Skeletal muscle tissue (tissue), 3 donors: ENCODE measurements at regions not wholly inside any gene's neighbourhood (a gene's known extent, or its start where the extent isn't known, plus 50 kb on each side); places are given as distances from the start of the nearest gene placed in this dataset.

Source experiments
- H3K27ac ChIP-seq: one replicate; pipeline ENCODE4 v1.7.0; 2013; ENCODE audit warnings: mild to moderate bottlenecking, low read depth, low read length, inconsistent platforms
- H3K27me3 ChIP-seq, 3 donors: one replicate each; pipeline ENCODE4 v1.7.0; 2013; ENCODE audit warnings: low read length in 3 of 3; ENCODE audit not compliant: control insufficient read depth in 3 of 3, insufficient read depth in 3 of 3
- H3K36me3 ChIP-seq, 3 donors: one replicate each; pipeline ENCODE4 v1.7.0; 2013; ENCODE audit warnings: low read length in 3 of 3; ENCODE audit not compliant: control insufficient read depth in 3 of 3, insufficient read depth in 3 of 3
- H3K4me1 ChIP-seq, 3 donors: one replicate each; pipeline ENCODE4 v1.7.0; 2013; ENCODE audit warnings: low read length in 3 of 3, mild to moderate bottlenecking in 3 of 3; ENCODE audit not compliant: control insufficient read depth in 3 of 3, insufficient read depth in 3 of 3
- H3K4me3 ChIP-seq, 3 donors: one replicate each; pipeline ENCODE4 v1.7.0; 2013; ENCODE audit warnings: low read length in 3 of 3
- H3K9ac ChIP-seq, 3 donors: one replicate each; pipeline ENCODE4 v1.7.0; 2013; ENCODE audit warnings: low read length in 3 of 3, mild to moderate bottlenecking in 3 of 3, moderate library complexity in 2 of 3, low read depth in 1 of 3
- H3K9me3 ChIP-seq, 3 donors: one replicate each; pipeline ENCODE4 v1.7.0; 2013; ENCODE audit warnings: low read length in 3 of 3; ENCODE audit not compliant: control insufficient read depth in 3 of 3
- donor health status: Osteomylitis.

DNA sequence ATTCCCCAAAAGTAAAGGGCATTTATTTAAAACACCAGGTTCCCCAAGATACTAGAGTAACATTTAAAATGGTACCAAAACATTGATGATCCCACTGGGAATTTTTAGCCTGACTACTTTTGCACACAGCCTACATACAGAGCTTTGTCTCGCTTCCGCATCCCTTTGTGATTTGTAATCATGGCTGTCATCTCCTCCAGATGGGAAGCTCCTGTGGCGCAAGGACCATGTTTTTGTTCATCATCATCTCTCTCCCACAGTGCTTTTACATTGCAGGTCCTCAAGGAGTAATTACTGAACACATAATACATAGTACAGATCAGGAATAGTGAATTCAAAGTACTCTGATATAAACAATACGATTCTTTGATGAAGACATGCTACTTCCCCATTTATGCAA is 231.2 kb upstream of the MTNR1B start:
- Histone ChIP-seq H3K9ac (no peak overlapping the region), H3K9me3 (no peaks in the 10 kb centered on the region), H3K36me3 (no peaks in the 10 kb centered on the region), H3K27ac (no peak overlapping the region), H3K4me3 (no peak overlapping the region), H3K4me1 (peaks cover 0 to 3% (median 0%) of the 10 kb centered on the region in 3 donors), H3K27me3 (no peaks in the 10 kb centered on the region)

DNA sequence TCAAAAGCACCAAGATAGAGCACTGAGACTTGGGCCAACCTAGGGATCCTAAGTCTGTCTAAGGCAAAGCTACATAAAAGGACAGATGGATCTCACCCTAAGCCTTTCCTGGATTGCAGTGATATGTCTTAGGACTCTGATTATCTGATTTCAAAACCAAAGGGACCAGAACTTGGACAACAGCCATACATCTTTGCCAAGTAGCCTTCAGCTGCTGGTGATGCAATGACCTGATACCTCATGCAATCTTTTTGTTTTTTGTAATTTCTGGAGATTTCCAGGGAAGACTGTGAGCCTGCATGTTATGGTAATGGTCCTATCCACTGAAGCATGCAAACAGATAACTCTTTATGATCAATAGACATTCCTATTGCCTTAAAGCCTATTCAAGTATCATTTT is 230.4 kb upstream of the MTNR1B start:
- H3K9ac ChIP-seq, result no peak overlapping the region
- no peak overlapping the region for H3K4me3 ChIP-seq
- H3K27me3 ChIP-seq, result no peaks in the 10 kb centered on the region
- H3K36me3 ChIP-seq, result no peaks in the 10 kb centered on the region
- H3K9me3 ChIP-seq, result no peaks in the 10 kb centered on the region
- H3K27ac ChIP-seq, result no peak overlapping the region
- H3K4me1 ChIP-seq, result peaks cover 0 to 3% (median 0%) of the 10 kb centered on the region in 3 donors

DNA sequence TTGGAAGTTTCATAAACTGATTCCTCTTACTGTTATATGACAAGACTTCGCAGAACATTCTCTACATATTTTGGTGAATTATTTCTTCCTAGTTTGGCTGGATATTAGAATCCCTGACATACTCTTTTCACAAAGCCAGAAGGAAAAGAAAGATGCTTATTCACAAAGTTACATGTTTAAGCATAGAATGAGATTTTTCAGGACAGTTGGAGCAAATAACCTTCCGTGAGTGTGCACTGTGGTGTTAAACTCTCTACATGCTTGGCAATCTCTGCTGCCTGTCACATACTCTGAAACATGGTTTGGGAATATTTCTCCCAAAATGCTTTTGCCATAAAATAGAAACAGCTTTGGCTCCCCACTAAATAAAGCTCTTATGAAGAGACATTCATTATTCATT is 230.0 kb upstream of the MTNR1B start:
- no peak overlapping the region for H3K27ac ChIP-seq
- no peaks in the 10 kb centered on the region for H3K9me3 ChIP-seq
- H3K36me3 ChIP-seq, result no peaks in the 10 kb centered on the region
- H3K27me3 ChIP-seq, result no peaks in the 10 kb centered on the region
- H3K4me3 ChIP-seq, result no peak overlapping the region
- H3K9ac ChIP-seq, result no peak overlapping the region
- H3K4me1 ChIP-seq, result peaks cover 0 to 3% (median 0%) of the 10 kb centered on the region in 3 donors

DNA sequence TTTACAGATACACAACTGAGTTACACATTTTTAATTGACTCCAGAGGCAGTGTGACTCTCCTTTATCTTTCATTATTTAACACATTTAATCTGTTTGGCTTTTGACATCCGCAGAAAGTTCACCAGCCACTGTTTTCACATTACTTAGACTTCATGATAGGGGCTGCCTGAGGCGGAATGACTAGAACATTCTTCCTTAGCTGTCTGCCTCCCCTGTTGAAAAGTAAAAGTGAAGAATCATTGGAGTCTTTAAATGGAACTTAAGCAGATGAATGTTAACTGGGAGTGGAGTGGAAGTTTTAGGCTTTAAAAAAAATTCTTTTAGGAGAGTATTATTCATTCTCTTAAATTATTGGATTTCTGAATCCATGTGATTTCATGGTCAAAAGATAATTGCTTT is 229.2 kb upstream of the MTNR1B start:
- no peak overlapping the region for H3K27ac ChIP-seq
- no peaks in the 10 kb centered on the region for H3K36me3 ChIP-seq
- no peaks in the 10 kb centered on the region for H3K9me3 ChIP-seq
- H3K4me3 ChIP-seq, result no peak overlapping the region
- H3K27me3 ChIP-seq, result no peaks in the 10 kb centered on the region
- H3K4me1 ChIP-seq, result peaks cover 0 to 3% (median 0%) of the 10 kb centered on the region in 3 donors
- H3K9ac ChIP-seq, result no peak overlapping the region

DNA sequence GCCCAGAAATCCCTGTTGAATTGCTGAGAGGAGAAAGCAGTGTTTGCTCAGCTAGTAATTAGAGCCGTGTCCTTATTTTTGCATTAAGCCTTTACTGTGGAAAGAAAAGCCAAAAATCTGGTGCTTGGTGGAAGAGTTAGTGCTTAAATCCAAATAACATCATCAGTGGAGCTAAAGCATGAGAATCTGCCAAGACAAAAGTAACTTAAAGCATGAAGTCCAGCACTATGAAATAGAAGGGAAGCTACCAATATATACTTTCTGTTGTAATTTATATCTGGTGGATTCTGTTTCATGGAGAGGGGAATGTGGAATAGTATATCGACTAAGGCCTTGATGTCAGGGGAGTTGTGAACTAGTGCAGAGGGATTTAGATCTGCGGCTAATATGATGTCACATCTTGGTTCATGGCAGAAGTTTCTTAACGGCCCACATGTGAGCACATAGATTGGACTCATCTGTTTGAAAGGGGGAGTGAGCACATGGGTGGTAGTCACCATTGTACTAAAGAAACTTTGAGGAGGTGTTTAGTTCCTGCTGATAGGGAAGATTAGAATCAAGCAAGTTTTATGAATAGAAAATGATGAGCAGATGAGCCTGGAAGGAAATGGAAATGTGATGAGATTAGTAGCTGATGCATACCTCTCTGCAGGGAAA is 224.4 kb upstream of the MTNR1B start:
- Histone ChIP-seq H3K27ac (no peak overlapping the region), H3K4me3 (no peak overlapping the region), H3K9ac (no peak overlapping the region), H3K36me3 (no peaks in the 10 kb centered on the region), H3K4me1 (no peaks in the 10 kb centered on the region), H3K27me3 (no peaks in the 10 kb centered on the region), H3K9me3 (no peaks in the 10 kb centered on the region)

DNA sequence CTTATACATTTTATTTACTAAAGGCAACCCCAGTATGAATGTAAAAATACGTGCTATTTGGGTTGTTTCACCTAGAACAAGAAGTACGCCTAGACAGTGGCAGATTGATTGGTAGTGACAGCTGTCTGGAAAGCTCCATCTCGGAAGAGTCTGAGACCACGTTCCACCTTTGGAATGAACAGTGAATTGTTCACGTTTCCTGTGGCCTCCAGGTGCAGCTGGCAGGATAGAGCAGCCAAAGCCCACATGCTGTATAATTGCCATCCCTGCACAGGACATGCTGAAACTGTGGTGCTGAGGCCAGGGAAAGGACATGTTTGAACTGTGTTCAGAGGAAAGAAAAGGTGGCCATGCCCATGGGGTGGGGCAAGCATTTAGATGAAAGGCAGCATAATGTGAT is 218.7 kb upstream of the MTNR1B start:
- no peaks in the 10 kb centered on the region for H3K36me3 ChIP-seq
- no peak overlapping the region for H3K27ac ChIP-seq
- no peak overlapping the region for H3K9ac ChIP-seq
- H3K27me3 ChIP-seq, result no peaks in the 10 kb centered on the region
- H3K4me1 ChIP-seq, result no peaks in the 10 kb centered on the region
- H3K9me3 ChIP-seq, result no peaks in the 10 kb centered on the region
- H3K4me3 ChIP-seq, result no peak overlapping the region

DNA sequence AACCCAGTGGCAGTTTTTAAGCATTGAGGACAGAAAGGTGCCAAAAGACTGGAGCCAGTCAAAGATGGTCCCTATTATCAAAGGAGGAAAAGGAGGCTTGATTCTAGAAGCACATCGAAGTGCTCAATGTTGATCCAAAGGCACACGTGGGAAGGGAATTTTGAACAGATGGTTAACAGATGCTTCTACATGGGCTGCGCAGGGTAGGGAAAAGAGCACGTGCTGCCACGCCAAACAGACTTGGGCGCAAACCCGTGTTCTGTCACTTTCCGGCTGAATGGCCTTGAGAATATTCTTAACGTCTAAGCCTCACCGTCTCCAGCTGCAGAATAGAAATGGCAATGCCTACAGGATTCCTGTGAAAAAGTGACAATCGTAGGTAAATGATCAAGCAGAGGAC is 217.9 kb upstream of the MTNR1B start:
- H3K9me3 ChIP-seq, result no peaks in the 10 kb centered on the region
- no peaks in the 10 kb centered on the region for H3K27me3 ChIP-seq
- H3K27ac ChIP-seq, result no peak overlapping the region
- no peaks in the 10 kb centered on the region for H3K4me1 ChIP-seq
- no peak overlapping the region for H3K4me3 ChIP-seq
- no peaks in the 10 kb centered on the region for H3K36me3 ChIP-seq
- no peak overlapping the region for H3K9ac ChIP-seq

DNA sequence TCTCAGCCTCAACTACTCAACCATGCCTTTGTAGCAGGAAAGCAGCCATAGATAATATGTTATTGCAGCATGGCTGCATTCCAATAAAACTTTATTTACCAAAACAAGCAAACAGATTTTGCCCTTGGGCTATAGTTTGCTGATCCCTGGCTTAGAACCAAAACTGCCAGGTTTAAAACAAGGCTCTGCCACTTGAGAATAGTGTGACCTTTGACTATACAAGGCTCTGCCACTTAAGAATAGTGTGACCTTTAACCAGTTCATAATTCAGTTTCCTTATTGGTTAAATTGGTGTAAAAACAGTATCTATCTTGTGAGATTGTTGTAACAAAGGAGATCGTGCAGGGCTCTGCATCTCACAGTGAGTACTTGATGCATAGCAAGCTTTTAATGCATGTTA is 217.3 kb upstream of the MTNR1B start:
- Histone ChIP-seq H3K4me3 (no peak overlapping the region), H3K4me1 (no peaks in the 10 kb centered on the region), H3K9ac (no peak overlapping the region), H3K27me3 (no peaks in the 10 kb centered on the region), H3K36me3 (no peaks in the 10 kb centered on the region), H3K9me3 (no peaks in the 10 kb centered on the region), H3K27ac (no peak overlapping the region)

DNA sequence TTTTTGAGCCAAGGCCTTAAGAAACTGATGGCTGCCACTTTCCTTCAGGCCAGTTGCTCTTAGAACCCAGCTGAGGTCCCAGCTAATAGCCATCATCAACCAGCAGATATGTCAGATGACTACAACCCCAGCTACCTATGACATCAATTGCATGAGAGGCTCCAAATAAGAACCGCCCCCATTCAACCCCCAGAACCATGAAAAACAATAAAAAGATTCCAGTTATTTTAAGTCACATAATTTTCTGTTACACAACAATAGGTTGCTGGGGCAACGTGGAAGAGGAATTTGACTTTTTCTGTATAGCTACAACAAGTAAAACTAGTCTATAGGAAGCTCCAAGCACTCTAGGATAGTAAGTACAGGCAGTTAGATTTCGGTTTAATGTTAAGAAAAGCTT is 216.3 kb upstream of the MTNR1B start:
- Histone ChIP-seq H3K9me3 (no peaks in the 10 kb centered on the region), H3K27me3 (no peaks in the 10 kb centered on the region), H3K4me3 (no peak overlapping the region), H3K27ac (no peak overlapping the region), H3K4me1 (no peaks in the 10 kb centered on the region), H3K9ac (no peak overlapping the region), H3K36me3 (no peaks in the 10 kb centered on the region)

DNA sequence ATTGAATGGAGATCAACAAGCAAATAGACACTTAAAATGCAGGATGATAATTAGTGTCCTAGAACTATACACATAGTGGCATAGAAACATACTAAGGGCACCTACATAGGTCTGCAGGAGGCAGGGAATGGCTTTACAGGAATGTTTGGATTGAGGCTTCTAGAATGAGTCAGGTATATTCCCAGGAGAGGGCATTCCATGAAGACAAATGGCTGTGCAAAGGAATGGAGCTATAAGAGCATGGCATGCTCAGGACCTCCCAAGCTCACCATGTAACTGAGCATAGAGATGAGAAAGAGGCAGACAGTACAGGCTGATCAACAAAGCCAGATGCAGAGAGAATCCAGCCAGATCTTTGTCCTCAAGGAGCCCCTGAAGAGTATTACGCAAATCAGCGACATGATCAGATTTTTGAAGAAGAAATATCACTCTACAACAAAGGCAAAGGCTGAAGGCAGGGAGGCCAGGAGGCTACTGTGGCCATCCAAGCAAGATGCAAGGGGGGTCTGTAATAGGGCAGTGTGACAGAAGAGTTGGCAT is 211.1 kb upstream of the MTNR1B start:
- Histone ChIP-seq H3K27me3 (no peaks in the 10 kb centered on the region), H3K4me1 (no peaks in the 10 kb centered on the region), H3K36me3 (no peaks in the 10 kb centered on the region), H3K9me3 (no peaks in the 10 kb centered on the region), H3K4me3 (no peak overlapping the region), H3K9ac (no peak overlapping the region), H3K27ac (no peak overlapping the region)
